HG03064 (cell line): ENCODE measurements at regions not wholly inside any gene's neighbourhood (a gene's known extent, or its start where the extent isn't known, plus 50 kb on each side); places are given as distances from the start of the nearest gene placed in this dataset.
"Not testable (repeated sequence)": the region's sequence is repeated elsewhere in the genome, so short reads cannot be mapped to it uniquely, and the experiment has no call there.

ENCODE experiments used
- ATAC-seq: cut with Tn5 transposase; IDR thresholded peaks from one replicate; pipeline ENCODE4 v1.9.1; 2021; ENCODE audit warnings: low read depth; ENCODE audit not compliant: unreplicated experiment

- no peak for ATAC-seq
Measured at GRCh38 chr3:110629917-110630316, 441.7 kb upstream of the NECTIN3 start.

- ATAC-seq, result no peak
Measured at GRCh38 chr3:110644203-110644602, 427.4 kb upstream of the NECTIN3 start.

- ATAC-seq, result no peak
Measured at GRCh38 chr3:110646055-110646454, 425.6 kb upstream of the NECTIN3 start.

- ATAC-seq, result no peak
Measured at GRCh38 chr3:110646496-110646895, 425.1 kb upstream of the NECTIN3 start.

GRCh38 chr3:110647586-110647985, 424.0 kb upstream of the NECTIN3 start:
- ATAC-seq, result no peak

GRCh38 chr3:110650741-110651140, 420.9 kb upstream of the NECTIN3 start:
- ATAC-seq, result no peak

GRCh38 chr3:110654843-110655502, 416.6 kb upstream of the NECTIN3 start:
- ATAC-seq, result no peak

GRCh38 chr3:110656394-110657025, 415.1 kb upstream of the NECTIN3 start:
- no peak for ATAC-seq

GRCh38 chr3:110664148-110664547, 407.5 kb upstream of the NECTIN3 start:
- ATAC-seq, result no peak

- no peak for ATAC-seq
Measured at GRCh38 chr3:110666495-110666894, 405.1 kb upstream of the NECTIN3 start.

- ATAC-seq, result no peak
Measured at GRCh38 chr3:110667216-110667615, 404.4 kb upstream of the NECTIN3 start.

- no peak for ATAC-seq
Measured at GRCh38 chr3:110670407-110670806, 401.2 kb upstream of the NECTIN3 start.

- ATAC-seq, result no peak
Measured at GRCh38 chr3:110677506-110677905, 394.1 kb upstream of the NECTIN3 start.

GRCh38 chr3:110679285-110679684, 392.3 kb upstream of the NECTIN3 start:
- ATAC-seq, result no peak

- ATAC-seq, result no peak
Measured at GRCh38 chr3:110680450-110680849, 391.2 kb upstream of the NECTIN3 start.

- ATAC-seq, result no peak
Measured at GRCh38 chr3:110684466-110684865, 387.1 kb upstream of the NECTIN3 start.

- ATAC-seq, result no peak
Measured at GRCh38 chr3:110685630-110686029, 386.0 kb upstream of the NECTIN3 start.

GRCh38 chr3:110686701-110687100, 384.9 kb upstream of the NECTIN3 start:
- ATAC-seq, result no peak

- ATAC-seq, result no peak
Measured at GRCh38 chr3:110687138-110687537, 384.5 kb upstream of the NECTIN3 start.

- ATAC-seq, result no peak
Measured at GRCh38 chr3:110697961-110698360, 373.7 kb upstream of the NECTIN3 start.

GRCh38 chr3:110704332-110704731, 367.3 kb upstream of the NECTIN3 start:
- not testable (repeated sequence) for ATAC-seq

GRCh38 chr3:110708156-110708555, 363.5 kb upstream of the NECTIN3 start:
- no peak for ATAC-seq
